ENCODE measurements at regions not wholly inside any gene's neighbourhood (a gene's known extent, or its start where the extent isn't known, plus 50 kb on each side); places are given as distances from the start of the nearest gene placed in this dataset.

DNA sequence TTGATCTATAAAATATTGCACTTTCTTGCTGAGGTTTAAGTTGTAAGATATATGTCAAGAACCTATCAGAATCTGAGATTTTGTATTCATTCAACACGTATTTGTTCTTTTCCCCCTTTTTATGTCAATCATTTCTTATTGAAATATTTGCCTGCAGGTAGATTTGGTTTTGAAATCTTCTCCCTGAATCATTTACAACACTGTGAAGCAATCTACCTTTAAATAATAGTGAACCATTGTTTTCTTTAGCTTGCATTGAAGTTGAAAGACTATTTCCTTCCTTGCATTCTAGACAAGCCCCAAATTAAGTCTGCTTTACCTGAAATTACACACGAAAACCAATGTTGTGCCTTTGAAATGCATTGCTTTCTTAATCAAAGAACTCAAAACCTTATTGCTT, 460.2 kb downstream of the KIF2B start:
- TF ChIP-seq POLR2A (IDR thresholded peaks at IDR 0.05) (no peak), CTCF (IDR thresholded peaks at IDR 0.05) (no peak)

All from uterus (tissue), 2 donors.